ENCODE measurements at regions not wholly inside any gene's neighbourhood (a gene's known extent, or its start where the extent isn't known, plus 50 kb on each side); places are given as distances from the start of the nearest gene placed in this dataset.

DNA sequence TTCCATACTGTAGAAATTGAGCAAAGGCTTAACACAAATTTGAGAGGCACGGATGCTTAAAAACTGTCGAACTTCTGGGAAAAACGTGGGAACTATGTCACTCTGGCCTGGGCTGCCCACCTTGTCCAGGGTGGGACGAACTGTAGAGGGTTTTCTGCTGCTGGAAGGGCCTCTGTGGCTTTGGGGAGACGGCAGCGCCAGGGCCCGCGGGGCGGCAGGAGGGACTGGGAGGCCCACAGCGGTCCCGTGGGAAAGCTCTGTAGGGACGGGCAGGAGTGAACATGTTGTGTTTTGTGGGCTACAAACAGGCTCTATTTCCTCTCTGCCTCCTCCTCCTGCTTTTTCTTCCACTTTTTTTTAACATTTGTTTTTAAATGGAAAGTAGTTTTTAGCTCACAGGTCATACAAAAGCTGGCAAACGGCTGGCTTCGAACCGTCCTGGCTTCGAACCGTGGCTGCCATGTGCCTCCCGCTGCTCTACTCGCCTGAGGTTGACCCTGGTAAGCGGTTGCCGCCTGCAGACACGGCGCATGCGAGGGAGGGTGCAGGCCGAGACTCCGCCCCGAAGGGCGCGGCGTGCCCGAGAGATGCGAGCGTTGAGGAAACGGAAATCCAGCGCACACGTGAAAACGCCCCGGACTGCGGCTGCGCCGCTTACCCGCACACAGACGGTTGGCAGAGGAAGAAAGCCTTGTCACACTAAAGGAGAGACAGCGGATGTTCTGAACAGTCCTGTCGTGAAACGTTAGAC is 382.3 kb upstream of the ZFP42 start:
- TF ChIP-seq CTCF (IDR thresholded peaks at IDR 0.05) (no peak), POLR2A (IDR thresholded peaks at IDR 0.05) (no peak)

Measured in body of pancreas (tissue), 4 donors.